ENCODE measurements at regions not wholly inside any gene's neighbourhood (a gene's known extent, or its start where the extent isn't known, plus 50 kb on each side); places are given as distances from the start of the nearest gene placed in this dataset.

- Mint-ChIP-seq H3K27me3 (peaks cover 3% of the 10 kb centered on the region), H3K4me1 (ENCODE audit: low read depth) (no peaks in the 10 kb centered on the region)
Measured at GRCh38 chrX:121102101-121102500, 54.7 kb downstream of the GLUD2 start.

GRCh38 chrX:121103381-121103780 is 56.0 kb downstream of the GLUD2 start:
- H3K27me3 Mint-ChIP-seq = no peaks in the 10 kb centered on the region
- no peaks in the 10 kb centered on the region for H3K4me1 Mint-ChIP-seq (ENCODE audit: low read depth)
- H3K27ac Mint-ChIP-seq = no peak overlapping the region
- H3K4me3 Mint-ChIP-seq = no peak overlapping the region
- no peaks in the 10 kb centered on the region for H3K36me3 Mint-ChIP-seq (ENCODE audit: low read depth)
- no peaks in the 10 kb centered on the region for H3K9me3 Mint-ChIP-seq

More at GRCh38 chrX:121102101-121102500, 54.7 kb downstream of the GLUD2 start:
- no peak overlapping the region for H3K27ac Mint-ChIP-seq
- H3K4me3 Mint-ChIP-seq = no peak overlapping the region
- H3K36me3 Mint-ChIP-seq (ENCODE audit: low read depth) = no peaks in the 10 kb centered on the region
- no peaks in the 10 kb centered on the region for H3K9me3 Mint-ChIP-seq

DNA sequence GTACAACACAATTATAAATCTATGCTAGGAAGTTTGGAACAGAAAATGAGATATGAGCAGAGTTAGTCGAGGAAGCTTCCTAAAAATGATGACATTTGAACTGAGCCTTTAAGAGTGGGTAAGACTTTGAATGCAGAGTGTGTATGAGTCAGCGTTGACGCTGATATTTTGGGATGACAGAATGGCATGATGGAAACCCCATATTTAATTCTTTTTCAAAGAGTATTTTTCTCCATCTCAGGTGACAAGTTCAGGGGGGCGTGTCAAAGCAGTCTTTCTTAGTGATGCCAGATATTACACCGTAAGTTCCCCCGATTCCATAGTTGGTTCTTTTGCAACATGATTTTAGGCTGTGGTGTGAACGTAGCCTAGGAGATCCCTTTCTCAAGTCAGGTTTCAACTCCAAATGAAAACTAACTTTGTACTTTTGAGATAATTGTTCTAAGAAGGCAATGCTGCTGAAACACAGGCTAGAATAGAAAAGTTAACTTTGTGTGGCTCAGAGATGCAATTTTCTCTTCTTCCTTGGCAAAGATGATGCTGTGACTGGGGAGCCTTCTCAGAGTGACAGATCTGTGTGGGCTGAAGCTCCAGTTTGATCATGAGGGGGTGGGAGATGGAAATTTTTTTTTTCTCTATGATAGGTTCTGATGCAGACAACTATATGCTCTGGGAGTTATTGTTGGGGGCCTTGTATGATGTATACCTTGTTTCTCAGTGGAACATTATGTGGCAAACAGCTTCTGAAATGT is 59.2 kb downstream of the GLUD2 start:
- Mint-ChIP-seq H3K27ac (no peak overlapping the region), H3K9me3 (no peaks in the 10 kb centered on the region), H3K27me3 (no peaks in the 10 kb centered on the region), H3K36me3 (ENCODE audit: low read depth) (no peaks in the 10 kb centered on the region), H3K4me3 (no peak overlapping the region), H3K4me1 (ENCODE audit: low read depth) (no peaks in the 10 kb centered on the region)

DNA sequence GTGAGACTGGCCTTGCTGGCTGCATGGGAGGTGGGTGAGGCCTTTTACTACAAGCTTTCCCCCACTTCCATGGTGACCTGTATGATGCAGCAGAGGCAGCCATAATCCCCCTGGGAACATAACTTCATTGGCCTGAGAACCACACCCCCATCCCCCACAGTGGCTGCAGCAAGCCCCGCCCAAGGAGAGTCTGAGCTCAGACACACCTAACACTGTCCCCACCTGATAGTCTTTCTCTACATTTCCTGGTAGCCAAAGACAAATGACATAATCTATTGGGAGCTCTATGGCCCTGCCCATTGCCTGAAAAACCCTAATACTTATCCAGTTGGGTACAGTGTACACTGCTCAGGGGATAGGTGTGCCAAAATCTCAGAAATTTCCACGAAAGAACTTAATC is 62.6 kb downstream of the GLUD2 start:
- Mint-ChIP-seq H3K9me3 (no peaks in the 10 kb centered on the region), H3K4me3 (no peak overlapping the region), H3K36me3 (ENCODE audit: low read depth) (no peaks in the 10 kb centered on the region), H3K27me3 (no peaks in the 10 kb centered on the region), H3K27ac (no peak overlapping the region), H3K4me1 (ENCODE audit: low read depth) (no peaks in the 10 kb centered on the region)

DNA sequence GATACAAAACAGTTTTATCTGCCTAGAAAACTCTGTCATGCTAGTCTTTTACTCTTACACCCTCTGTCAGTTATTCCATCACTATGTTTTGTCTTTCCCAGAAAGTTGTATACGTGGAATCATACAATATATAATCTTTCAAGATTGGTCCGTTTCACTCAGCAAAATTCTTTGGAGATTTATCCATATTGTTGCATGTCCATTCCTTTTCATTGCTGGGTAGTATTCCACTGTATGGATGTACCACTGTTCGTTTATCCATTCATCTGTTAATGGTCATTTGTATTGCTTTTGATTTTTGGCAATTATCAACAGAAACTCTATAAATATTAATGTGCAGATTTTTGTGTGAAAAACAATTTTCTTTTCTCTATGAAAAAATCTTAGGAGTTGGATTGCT is 63.1 kb downstream of the GLUD2 start:
- no peaks in the 10 kb centered on the region for H3K9me3 Mint-ChIP-seq
- no peaks in the 10 kb centered on the region for H3K27me3 Mint-ChIP-seq
- no peaks in the 10 kb centered on the region for H3K4me1 Mint-ChIP-seq (ENCODE audit: low read depth)
- no peak overlapping the region for H3K27ac Mint-ChIP-seq
- H3K36me3 Mint-ChIP-seq (ENCODE audit: low read depth) = no peaks in the 10 kb centered on the region
- no peak overlapping the region for H3K4me3 Mint-ChIP-seq

- Mint-ChIP-seq H3K36me3 (ENCODE audit: low read depth) (no peaks in the 10 kb centered on the region), H3K4me3 (no peak overlapping the region), H3K4me1 (ENCODE audit: low read depth) (no peaks in the 10 kb centered on the region), H3K27ac (no peak overlapping the region), H3K27me3 (no peaks in the 10 kb centered on the region), H3K9me3 (no peaks in the 10 kb centered on the region)
Measured at GRCh38 chrX:121114691-121115090, 67.3 kb downstream of the GLUD2 start.

DNA sequence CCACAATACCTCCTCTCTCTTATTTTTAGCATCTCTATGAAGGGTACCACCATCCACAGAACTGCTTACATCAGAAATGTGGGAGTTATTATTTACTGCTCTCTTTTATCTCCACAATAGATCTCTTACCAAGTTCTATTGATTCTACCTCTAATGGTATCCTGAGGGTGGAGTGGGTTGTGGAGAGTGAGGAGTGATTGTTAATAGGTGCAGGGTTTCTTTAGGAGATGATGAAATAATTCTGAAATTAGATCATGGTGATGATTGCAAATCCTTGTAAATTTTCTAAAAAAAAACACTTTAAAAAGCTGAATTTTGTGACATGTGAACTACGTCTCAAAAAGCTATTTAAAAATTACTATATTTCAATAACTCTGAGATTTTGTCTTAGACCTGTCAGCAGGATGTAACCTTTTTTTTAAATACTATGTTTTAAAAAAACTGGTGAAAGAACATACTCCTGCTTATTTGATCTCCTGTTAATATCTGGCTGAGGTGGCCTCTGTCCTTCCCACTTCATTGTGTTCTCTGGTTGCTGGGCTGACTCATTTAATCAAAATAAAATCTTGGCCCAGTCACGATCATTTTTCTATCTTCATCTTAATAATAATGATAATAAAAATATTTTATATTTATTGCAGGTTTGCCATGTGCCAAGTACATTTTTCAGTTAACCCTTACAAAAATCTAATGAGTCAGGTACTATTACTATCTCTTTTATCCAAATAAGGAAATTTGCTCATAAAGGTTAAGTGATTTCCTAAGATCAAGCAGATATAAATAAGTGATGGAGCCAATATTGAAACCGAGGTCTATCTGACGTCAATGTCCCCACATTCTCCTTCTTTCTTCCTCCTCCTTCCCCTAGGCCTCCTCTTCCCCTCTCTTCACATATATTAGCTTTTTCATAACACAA is 73.5 kb downstream of the GLUD2 start:
- Mint-ChIP-seq H3K36me3 (ENCODE audit: low read depth) (no peaks in the 10 kb centered on the region), H3K9me3 (no peaks in the 10 kb centered on the region), H3K4me1 (ENCODE audit: low read depth) (no peaks in the 10 kb centered on the region), H3K4me3 (no peak overlapping the region), H3K27ac (no peak overlapping the region), H3K27me3 (no peaks in the 10 kb centered on the region)

- Mint-ChIP-seq H3K4me3 (no peak overlapping the region), H3K9me3 (no peaks in the 10 kb centered on the region), H3K36me3 (ENCODE audit: low read depth) (no peaks in the 10 kb centered on the region), H3K4me1 (ENCODE audit: low read depth) (no peaks in the 10 kb centered on the region), H3K27me3 (no peaks in the 10 kb centered on the region), H3K27ac (no peak overlapping the region)
Measured at GRCh38 chrX:121122332-121122731, 74.9 kb downstream of the GLUD2 start.

- no peaks in the 10 kb centered on the region for H3K27me3 Mint-ChIP-seq
- no peaks in the 10 kb centered on the region for H3K9me3 Mint-ChIP-seq
- H3K27ac Mint-ChIP-seq = no peak overlapping the region
- H3K36me3 Mint-ChIP-seq (ENCODE audit: low read depth) = no peaks in the 10 kb centered on the region
- no peaks in the 10 kb centered on the region for H3K4me1 Mint-ChIP-seq (ENCODE audit: low read depth)
- H3K4me3 Mint-ChIP-seq = no peak overlapping the region
Measured at GRCh38 chrX:121128925-121129877, 81.8 kb downstream of the GLUD2 start.

DNA sequence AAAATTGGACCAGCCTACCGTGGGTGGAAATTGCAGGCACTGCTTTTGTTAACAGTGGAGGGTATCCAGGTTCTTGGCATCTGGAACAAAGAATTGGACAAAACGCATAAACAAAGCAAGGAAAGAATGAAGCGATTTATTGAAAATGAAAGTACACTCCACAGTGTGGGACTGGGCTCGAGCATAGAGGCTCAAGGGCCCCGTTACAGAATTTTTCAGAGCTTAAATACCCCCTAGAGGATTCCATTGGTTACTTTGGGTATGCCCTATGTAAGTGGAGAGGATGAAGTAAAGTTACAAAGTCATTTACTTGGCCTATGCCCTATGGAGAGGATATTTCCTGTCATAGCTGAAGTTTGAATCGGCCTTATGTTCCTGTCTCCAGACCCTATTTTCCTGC is 85.3 kb downstream of the GLUD2 start:
- H3K36me3 Mint-ChIP-seq (ENCODE audit: low read depth) = no peaks in the 10 kb centered on the region
- no peak overlapping the region for H3K4me3 Mint-ChIP-seq
- no peaks in the 10 kb centered on the region for H3K9me3 Mint-ChIP-seq
- H3K27ac Mint-ChIP-seq = no peak overlapping the region
- H3K4me1 Mint-ChIP-seq (ENCODE audit: low read depth) = no peaks in the 10 kb centered on the region
- H3K27me3 Mint-ChIP-seq = no peaks in the 10 kb centered on the region

DNA sequence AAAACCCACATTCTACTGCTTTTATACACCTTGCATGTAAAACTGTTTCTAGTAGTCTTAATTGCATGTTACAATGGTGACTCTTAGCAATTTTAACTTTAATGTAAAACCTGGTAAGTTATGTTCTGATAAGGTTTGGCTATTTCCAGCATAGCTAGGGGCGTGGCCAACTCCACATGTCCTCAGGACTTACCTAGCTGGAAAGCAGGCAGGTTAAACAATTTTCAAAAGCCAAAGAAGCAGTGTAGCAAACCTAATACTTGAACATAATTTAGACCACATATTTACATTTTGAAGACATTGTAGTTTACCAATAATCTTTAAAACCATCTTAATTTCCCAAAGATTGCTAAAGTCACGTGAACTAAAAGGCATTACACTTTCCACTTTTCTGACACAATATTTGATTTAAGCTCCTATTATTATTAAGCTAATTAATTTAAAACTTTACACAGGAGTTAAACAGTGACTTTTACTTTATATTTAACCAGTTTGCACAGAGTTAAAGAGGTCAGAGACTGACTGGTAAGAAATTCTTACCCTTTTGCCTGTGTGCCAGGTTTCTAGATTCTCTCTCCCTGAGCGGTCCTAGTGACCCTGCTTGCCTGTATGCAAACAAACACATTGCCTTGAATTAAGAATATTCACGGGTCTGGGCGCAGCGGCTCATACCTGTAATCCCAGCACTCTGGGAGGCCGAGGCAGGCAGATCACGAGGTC is 88.2 kb downstream of the GLUD2 start:
- no peaks in the 10 kb centered on the region for H3K27me3 Mint-ChIP-seq
- H3K27ac Mint-ChIP-seq = no peak overlapping the region
- H3K36me3 Mint-ChIP-seq (ENCODE audit: low read depth) = no peaks in the 10 kb centered on the region
- no peak overlapping the region for H3K4me3 Mint-ChIP-seq
- no peaks in the 10 kb centered on the region for H3K4me1 Mint-ChIP-seq (ENCODE audit: low read depth)
- no peaks in the 10 kb centered on the region for H3K9me3 Mint-ChIP-seq

GRCh38 chrX:121146059-121146628 is 98.7 kb downstream of the GLUD2 start:
- H3K27me3 Mint-ChIP-seq = no peaks in the 10 kb centered on the region
- H3K4me3 Mint-ChIP-seq = no peak overlapping the region
- H3K27ac Mint-ChIP-seq = no peak overlapping the region
- no peaks in the 10 kb centered on the region for H3K36me3 Mint-ChIP-seq (ENCODE audit: low read depth)
- H3K9me3 Mint-ChIP-seq = no peaks in the 10 kb centered on the region
- H3K4me1 Mint-ChIP-seq (ENCODE audit: low read depth) = no peaks in the 10 kb centered on the region

DNA sequence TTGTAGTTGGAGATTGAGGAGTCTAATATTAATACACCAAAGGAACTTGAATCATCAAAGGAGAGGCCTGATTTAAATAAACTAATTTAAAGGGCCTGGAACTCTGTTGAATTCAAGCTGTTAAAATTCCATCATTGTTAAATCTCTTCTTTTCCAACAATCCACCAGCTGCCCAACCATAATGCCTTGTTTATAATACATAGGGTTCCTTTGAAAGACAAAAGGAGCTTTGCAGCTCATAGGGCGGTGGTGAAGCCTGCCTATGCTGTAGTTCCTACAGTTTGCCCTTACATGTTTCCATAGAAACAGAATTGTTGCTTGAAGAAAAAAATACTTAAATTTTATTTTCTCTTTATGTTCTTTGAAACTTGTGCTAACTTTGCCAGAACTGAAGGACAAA is 102.8 kb downstream of the GLUD2 start:
- Mint-ChIP-seq H3K27ac (no peak overlapping the region), H3K27me3 (no peaks in the 10 kb centered on the region), H3K4me1 (ENCODE audit: low read depth) (no peaks in the 10 kb centered on the region), H3K4me3 (no peak overlapping the region), H3K9me3 (no peaks in the 10 kb centered on the region), H3K36me3 (ENCODE audit: low read depth) (no peaks in the 10 kb centered on the region)

DNA sequence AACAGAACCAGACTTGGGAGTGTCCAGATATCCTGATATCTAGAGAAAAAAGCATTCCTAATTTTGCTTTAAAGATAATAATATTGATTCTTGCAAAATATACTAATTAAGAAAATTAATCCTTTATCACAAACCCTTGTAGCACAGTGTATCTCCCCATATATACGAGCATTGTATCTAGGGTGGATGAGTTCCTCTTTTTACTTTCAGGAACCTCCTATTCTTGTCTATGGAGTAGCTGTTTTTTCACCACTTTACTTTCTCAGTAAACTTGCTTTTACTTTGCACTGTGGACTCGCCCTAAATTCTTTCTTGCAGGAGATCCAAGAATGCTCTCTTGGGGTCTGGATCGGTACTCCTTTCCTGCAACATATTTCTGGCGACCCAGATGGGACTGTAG is 103.9 kb downstream of the GLUD2 start:
- Mint-ChIP-seq H3K27me3 (no peaks in the 10 kb centered on the region), H3K4me1 (ENCODE audit: low read depth) (no peaks in the 10 kb centered on the region), H3K36me3 (ENCODE audit: low read depth) (no peaks in the 10 kb centered on the region), H3K4me3 (no peak overlapping the region), H3K27ac (no peak overlapping the region), H3K9me3 (no peaks in the 10 kb centered on the region)
